AG08395 (cell line): ENCODE measurements at regions not wholly inside any gene's neighbourhood (a gene's known extent, or its start where the extent isn't known, plus 50 kb on each side); places are given as distances from the start of the nearest gene placed in this dataset.
"Not testable (repeated sequence)": the region's sequence is repeated elsewhere in the genome, so short reads cannot be mapped to it uniquely, and the experiment has no call there.

ENCODE experiments used
- DNase-seq: peaks from one replicate; pipeline ENCODE4 v3.0.0; 2012; ENCODE audit warnings: mixed read lengths, low spot score

DNA sequence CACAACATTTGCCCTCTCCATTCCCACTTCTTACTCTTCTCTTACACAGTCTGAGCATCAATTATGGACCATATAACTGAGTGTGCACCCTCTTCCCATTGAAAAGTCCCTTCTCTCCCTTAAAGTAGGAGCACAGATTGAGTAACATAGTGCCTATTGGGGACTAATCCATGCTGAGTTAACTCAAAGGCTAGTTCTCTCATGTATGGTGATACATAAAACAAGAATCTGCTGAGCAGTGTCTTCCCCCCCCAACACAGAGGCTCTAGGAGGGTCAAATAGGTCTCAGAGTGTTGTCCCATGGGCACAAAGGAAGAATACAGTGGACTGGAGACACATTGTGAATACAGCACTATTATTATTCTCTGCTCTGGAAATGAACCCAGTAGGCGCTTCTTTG, 274.6 kb upstream of the BOD1L1 start:
- no peak for DNase-seq

DNA sequence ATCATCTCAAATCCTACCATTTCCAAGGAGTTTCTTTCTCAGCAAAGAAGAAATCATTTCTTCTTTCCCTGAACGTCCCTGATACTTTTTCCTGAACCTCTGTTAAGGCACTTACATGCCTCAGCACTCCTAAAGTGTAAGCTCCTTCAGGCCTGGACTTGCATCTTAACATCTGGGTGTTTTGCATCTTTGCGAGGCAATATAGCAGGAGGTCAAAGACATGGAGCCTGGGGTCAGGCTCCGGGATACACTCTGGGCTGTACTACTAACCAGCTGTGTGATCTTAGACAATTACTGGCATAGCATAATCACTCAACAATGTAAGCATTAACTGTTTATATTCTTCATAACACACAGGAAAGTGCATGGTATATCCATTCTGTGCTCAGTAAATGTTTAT, 275.5 kb upstream of the BOD1L1 start:
- no peak for DNase-seq

DNA sequence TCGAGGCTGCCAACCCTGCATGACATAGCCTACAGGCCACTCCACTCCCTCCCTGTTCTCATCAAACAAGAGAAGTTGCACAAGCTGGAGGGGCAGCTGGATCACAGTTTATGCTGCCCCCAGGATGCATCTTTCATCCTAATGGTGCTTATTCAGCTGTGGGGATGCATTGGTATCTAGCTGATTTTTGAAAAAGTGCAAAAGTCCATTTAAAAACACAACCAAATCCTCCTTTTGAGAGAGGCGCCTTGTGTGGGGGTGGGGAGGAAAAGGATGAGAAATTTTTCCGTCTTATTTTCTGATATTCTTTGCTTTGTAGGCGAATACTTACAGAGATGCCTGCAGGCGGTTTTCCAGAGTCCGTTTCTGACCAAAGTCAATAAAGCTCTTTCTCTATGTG, 276.4 kb upstream of the BOD1L1 start:
- no peak for DNase-seq

DNA sequence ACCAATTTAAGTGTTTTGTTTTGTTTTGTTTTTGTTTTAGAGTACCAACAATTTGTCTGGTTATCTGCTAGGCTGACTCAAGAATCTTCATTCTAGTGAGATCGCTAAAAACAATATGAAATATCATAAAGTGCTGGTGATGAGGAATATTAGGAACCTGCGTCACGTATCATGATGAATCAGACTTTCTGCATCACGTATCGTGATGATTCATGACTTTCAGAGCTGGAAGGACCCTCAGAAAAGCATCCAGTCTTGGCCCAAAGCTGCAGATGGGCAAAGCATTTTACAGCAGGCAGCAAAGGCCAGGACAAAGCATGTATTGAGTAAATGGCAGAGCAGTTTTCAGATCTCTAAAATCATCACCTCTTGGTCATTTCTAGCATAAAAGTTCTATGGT, 278.0 kb upstream of the BOD1L1 start:
- no peak for DNase-seq

DNA sequence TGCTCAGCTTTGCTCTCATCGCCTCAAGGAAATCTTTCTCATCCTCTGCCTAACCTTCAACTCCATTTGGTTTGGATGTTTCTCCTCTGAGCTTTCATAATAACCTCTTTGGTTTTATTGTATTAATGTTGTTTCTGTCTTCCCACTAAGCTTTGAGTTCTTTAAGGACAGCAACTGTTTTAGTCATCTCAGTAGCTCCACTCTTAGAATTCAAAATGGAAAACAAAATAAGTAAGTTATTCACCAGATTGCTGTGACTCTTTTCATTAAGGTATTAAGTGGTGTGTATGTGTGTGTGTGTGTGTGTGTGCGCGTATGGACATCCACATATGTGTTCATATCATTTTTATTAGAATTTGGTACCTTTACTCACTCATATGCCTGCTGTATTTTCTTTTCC, 279.2 kb upstream of the BOD1L1 start:
- no peak for DNase-seq

DNA sequence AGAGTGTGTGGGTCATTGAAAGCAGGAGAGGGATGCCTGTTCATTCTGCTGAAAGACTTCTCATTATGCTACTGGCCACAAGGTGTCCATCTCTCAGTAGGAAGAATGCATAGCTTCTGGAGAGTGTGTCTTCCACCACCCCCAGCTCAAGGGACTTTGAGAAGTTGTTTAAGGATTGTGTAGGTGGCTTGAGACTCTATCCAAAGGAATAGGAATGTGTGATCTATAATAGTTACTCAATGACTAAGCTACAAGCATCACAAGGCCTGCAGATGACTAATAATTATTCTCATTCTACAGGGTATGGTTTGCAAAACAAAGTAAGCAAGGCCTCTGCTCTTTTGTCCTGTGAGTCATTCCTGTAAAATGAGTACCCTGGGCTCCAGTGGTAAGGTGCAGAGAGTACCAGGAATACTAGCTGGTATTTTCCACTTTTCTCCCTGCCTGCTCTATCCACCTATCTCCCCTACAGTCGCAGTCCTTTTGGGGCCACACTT, 279.8 kb upstream of the BOD1L1 start:
- DNase-seq = peak; percentile 88

DNA sequence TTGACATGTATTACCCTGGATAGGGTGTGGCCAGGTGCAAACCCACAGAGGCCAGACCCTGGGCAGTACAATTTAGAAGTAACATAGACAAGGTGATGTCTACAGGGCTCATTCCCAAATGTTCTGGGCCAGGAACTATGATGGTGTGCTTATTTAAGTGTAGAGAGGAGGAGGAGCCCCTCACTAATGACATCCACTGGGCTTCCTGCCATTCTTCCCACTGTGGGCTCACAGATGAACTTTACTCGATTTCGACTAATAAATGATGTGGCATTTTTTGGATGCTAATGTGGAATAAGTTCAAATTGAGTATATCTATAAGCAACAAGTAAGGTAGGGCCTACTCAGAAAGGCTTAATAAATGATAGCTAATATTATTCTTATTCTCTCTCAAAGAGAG, 280.9 kb upstream of the BOD1L1 start:
- DNase-seq = no peak

DNA sequence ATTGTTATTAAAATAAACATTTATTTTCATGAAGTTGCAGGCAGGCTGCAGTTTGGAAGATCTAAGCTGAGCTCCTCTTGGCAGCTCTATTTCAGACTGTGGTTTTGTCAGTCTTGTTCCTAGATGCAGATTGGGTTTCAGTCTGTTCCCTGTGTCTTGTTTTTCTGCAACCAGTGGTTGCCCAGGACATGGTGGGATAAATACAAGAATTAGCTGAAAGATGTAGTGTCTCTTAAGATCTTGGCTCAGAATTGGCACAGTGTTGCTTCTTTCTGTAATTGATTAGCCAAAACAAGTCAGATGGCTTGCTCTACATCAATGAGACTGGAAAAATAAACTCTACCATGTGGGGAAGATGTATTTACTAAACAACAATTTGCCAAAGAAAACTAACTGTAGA, 283.0 kb upstream of the BOD1L1 start:
- no peak for DNase-seq

DNA sequence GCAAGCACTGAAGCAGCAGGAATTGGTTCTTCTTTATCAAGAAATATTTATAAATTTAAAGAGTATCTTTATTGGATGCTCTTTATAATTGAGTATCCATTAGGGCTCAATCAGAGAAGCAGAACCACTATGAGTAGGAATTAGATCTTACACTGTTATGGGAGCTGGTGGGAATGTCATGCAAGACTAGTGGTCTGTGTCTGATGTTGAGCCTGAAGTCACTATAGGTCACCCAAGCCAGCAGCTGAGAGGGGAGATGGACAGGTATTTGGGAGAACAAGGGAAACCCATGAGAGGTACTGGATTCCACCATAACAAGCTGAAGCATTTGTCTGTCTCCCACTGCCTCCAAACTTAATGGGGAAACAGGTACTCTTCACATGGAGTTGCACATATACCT, 283.7 kb upstream of the BOD1L1 start:
- no peak for DNase-seq

DNA sequence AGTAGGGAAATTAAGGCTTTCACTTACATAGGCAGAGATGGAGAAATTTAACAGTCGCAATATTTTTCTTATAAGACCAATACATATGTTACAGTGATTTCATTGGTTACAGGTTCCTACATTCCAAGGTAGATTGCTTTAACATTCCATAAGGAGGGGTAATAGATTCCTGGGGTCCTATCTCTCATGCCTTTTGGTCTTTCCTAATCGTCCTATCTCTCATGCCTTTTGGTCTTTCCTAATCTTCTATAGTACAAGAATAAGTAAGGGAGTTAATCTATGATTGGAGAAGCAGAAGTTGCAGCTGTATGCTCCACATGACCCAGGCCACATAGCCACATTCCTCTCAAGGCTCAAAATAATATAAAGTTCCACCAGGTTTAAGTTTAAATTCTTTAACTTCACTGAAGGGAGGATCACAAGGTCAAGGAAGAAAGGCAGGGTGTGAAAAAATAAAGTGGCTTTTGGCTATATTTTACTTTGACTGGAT, 285.0 kb upstream of the BOD1L1 start:
- DNase-seq = no peak

DNA sequence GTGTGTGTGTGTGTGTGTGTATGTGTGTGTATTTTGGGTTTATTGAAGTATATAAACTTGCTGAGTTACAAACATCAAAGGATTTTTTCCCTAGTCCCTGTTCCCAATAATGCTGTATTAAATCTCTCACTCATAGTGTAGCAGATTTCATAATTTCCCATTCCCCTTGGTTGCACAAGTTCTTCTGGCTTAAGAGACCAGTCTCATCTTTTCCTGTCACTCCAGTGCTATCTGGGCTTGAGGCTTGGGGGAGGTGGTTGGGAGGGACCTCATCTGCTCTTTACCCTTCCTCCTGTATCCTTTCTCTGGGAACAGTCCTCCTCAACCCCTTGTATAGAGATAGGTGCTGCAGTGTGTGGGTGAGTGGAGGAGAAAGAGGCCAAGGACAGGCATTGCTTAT, 285.4 kb upstream of the BOD1L1 start:
- no peak for DNase-seq

DNA sequence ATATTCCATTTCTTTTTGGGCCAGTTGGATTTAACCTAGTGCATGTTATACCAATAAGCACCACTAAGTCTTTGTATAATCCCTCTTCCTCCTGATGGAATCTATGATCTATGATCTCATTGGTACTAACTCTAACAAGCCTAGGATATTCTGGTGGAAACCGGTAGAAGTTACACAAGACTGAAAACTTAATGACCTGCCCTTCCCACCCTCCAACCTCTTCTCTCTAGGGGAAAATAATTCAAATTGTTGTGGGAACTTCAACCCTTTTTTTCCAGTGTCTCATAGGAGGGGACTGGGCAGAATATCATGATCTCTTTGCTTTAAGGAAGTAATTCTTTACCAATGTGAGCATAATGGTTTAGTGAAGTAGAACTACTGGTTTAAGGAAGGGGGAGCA, 289.5 kb upstream of the BOD1L1 start:
- DNase-seq = peak; percentile 52

DNA sequence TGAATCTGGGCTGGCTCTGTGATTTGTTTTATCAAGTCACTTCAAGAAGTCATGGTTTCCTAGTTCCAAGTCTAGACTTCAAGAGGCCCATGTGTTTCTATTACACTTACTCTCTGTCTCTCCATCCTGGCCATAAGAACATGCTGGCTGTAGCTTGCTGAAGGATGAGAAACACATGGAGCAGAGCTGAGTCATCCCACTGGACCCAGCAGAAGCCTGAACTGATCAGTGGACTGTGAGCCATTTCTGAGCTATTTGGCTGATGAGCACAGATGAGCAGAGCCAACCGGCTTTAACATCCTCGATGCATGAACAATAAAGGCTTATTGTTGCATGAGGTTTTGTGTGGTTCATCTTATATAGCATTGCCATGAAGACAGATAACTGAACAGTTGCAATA, 290.6 kb upstream of the BOD1L1 start:
- DNase-seq = peak; percentile 79

DNA sequence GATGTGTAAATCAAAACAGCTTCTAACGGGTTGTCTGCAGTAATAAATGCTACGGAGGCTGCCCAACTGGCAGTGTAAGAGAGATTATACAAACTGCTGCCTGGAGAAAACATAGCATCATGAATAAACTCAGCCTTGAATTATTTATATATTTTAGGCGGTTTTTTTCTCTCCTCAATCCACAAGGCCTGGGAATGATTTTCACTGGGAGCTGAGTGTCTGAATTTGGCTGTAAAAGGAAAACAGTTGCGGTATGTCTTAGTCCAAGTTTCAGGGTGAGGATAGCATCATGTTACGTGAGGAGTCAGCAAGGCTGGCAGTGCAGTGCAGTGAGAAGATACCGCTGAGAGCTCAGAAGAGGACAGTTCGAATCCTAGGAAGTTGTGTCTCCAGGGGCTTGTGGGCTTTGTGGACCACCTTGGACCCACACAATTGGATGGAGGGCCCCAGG, 291.5 kb upstream of the BOD1L1 start:
- DNase-seq = peak; percentile 74

DNA sequence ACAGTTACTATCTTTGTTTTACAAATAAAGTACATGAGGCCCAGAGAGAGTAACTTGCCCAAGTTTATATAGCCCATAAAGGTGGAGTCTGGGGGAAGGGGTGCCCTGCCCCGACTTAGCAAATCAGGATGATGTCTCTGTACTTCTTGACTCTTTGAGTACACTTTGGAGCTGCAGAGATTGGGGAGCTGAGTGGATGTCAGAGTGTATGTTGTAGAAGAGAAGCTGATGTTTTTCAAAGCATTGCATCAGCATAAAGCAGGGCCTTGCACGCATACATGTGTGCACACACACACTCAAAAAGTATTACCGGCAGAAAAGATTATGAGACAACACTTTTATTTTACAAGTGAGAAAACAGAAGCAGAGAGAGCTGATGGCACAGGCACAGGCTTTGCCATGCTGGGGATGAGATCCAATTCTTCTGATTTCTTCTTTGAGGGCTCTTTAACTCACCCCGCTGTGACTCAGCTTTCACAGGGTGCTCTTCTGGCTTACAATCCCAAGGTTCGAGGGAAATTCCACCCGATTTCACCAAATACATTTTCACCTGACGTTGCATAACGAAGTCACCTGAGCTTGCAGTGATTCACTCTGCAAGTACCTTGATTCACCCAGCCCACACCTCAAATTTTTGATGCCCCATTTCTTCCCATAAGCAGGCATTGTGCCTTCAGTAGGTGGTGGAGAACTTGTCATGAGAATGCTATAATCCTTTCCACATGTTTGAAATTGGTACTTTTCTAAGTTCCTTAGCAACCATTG, 292.8 kb upstream of the BOD1L1 start:
- no peak for DNase-seq

DNA sequence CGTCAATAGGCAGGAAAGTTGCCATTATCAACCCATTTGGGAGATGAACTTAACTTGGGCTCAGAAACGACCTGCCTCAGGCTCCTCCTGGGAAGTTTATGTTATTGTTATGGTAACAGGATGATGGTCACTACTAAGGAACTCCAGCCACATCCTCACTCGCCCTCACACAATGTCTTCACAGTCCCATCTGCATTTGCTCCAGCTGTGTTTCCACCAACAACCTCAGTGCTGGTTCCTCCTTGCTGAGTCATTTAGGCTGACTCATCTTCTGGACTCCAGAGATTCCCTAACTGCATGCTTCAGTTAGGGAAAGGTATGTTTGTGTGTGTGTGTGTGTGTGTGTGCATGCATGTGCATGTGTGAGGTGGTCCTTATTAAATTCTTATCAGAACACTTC, 293.4 kb upstream of the BOD1L1 start:
- DNase-seq = peak; percentile 94

DNA sequence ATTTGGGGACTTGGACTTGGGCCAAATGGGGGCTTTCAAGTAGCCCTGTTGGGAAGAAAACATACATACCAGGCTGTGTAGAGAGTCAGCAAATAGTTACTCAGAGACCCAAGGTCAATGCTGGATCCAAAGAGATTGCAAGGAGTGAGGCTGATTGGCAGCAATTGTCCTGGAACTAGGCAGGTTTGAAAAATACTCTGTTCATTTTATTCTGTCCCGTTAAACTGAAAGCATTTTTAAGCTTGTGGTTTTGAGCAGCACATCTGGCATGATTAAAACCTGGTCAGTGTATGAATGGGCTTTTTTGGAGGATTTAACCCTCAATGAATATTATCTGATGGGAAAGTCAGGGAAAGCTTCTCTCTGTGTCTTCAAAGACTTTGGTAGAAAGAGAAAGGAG, 294.3 kb upstream of the BOD1L1 start:
- DNase-seq = peak; percentile 15

DNA sequence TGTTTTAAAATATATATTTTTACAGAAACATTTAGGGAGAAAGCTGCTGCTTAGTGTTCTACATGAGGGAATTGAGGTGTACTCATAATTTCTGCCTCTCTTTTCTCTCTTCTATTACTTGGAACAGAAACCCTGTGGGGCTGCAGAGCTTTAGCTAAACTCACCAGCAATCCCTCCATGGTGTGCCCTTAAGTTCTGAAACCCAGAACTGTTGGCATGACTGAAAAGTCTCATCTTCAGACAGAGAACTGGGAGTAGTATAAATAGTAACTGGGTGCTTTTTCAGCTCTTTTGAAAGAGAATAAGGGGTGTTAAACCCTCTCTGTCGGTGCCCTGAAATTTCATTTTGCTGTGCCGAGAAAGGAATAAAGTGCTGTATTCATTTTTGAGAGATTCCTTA, 294.9 kb upstream of the BOD1L1 start:
- no peak for DNase-seq

DNA sequence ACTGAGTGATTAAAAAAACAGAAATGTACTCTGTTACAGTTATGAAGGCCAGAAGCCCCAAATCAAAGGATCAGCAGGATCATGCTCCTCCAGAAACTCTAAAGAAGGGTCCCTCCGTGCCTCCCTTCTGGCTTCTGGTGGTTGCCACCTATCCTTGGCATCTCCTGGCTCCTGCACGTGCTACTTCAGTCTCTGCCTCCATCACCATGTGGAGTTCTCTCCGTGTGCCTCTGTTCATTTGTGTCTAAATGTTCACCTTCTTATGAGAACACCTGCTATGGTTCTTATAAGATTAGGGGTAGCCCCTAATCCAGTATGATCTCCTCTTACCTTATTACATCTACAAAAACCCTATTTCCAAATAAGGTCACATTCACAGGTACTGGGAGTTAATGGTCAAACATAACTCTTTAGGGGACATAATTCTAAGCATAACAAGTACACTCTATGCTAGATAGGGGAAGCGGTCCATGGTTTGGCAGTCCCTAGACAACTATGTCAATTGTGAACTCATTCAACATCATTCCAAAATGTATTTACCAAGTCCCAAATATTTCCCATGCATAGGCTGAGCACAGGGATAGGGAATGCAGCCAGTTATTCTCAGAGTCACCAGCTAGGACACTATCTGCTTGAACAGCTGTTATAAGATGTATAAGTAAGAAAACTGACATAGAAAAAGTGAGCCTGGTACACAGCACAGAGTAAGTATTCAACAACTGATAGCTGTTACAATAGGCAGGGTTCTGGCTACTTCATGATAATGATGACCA, 295.5 kb upstream of the BOD1L1 start:
- DNase-seq = no peak

DNA sequence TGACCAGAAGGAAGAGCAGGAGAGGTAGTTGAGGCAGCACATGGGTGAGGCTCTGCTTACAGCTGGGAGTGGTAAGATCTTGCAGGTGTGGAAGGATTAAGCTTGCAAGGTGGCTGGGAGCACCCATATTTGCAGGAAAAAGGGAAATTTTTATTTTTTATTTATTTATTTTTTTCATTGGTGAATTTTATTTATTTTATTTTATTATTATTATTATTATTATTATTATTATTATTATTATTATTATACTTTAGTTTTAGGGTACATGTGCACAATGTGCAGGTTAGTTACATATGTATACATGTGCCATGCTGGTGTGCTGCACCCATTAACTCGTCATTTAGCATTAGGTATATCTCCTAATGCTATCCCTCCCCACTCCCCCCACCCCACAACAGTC, 297.4 kb upstream of the BOD1L1 start:
- not testable (repeated sequence) for DNase-seq

DNA sequence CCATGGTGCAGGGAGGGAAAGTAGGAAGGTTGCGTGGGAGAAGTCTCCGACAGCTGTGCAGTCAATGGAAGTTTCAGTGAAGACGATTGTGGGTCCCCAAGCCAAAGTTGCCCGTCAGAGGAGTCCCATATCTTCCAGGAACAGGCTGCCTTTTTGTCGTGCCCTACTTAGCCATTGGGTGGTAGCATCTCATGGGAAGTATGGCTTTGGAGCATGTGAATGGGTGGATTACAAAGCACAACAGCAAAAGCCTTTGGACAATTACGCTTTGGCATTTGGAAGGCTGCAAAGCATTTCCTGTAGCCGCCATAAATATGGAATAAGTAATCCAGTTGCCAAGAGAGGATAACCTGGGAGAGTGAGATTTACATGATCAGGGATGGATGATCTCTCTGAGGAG, 300.7 kb upstream of the BOD1L1 start:
- no peak for DNase-seq

DNA sequence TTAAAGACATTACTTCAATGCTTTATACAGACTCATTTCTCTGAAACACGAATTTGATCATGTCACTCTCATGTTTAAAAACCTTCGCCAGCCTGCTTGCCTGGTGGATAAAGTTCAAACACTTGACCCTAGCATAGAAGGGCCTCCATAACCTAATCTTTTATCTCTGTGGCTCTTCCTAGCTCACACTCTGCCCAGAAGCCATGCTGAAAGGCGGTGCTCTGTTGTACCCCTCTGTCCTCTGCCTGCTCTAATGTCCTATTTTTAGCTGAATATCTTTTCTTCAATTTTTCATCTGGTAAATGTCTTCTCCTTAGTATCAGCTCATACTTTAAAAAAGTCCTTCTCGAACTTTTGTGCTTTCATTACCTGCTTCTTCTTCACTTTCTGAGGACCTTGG, 302.6 kb upstream of the BOD1L1 start:
- DNase-seq = no peak

DNA sequence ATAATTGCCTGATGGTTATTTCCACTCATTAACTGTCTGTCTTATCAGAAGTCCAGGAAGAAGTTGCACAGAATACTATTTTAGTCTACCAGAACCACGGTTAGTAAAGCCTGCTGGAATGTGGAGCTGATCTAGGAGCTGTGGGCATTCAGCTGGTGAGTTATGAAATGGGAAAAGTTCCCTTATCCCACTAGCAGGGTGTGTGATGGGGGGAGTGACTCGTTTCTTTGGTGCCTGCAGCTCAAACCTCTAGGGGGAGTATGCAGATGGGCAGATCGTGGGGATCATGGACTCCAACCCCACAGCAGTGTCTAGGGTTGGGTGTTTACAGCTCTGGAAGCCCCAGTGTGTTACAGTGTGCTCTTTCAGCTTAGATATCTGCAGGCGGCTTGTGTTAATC, 305.7 kb upstream of the BOD1L1 start:
- peak; percentile 58 for DNase-seq
